ENCODE measurements at regions not wholly inside any gene's neighbourhood (a gene's known extent, or its start where the extent isn't known, plus 50 kb on each side); places are given as distances from the start of the nearest gene placed in this dataset.

DNA sequence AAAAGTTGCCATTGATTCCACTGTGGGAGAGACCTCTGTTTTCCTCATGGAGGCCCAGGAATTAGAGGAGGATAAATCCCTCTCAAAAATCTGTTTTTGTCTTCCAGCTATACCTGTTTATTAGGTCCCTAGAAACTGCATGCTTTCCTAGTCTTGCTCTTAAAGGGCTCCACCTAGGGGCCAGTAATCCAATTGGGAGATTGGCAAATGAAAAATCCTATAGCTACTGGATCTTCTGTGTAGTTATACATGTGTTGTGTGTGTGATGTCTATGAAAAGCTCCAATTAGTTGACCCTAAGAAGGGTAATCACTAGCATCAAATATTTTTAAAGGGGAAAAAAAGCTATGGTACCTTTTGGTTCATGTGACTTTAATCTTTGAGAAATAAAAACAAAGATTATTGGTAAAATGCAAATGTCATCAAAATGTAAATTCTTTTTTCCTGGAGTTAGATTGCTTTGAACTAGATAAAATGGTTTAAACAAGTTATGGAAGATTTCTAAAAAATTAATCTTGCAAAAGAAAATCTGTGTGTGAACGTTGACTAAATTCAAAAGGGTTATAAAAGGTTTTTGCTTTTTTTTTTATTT, 63.4 kb upstream of the C1QTNF9B start:
- TF ChIP-seq, protein P1, sequence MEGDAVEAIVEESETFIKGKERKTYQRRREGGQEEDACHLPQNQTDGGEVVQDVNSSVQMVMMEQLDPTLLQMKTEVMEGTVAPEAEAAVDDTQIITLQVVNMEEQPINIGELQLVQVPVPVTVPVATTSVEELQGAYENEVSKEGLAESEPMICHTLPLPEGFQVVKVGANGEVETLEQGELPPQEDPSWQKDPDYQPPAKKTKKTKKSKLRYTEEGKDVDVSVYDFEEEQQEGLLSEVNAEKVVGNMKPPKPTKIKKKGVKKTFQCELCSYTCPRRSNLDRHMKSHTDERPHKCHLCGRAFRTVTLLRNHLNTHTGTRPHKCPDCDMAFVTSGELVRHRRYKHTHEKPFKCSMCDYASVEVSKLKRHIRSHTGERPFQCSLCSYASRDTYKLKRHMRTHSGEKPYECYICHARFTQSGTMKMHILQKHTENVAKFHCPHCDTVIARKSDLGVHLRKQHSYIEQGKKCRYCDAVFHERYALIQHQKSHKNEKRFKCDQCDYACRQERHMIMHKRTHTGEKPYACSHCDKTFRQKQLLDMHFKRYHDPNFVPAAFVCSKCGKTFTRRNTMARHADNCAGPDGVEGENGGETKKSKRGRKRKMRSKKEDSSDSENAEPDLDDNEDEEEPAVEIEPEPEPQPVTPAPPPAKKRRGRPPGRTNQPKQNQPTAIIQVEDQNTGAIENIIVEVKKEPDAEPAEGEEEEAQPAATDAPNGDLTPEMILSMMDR (IDR thresholded peaks at IDR 0.05): no peak
- no peak for TF ChIP-seq POLR2A (IDR thresholded peaks at IDR 0.05)
